SK-N-SH treated with all-trans-retinoic acid at 6 μM for 48 hours (cell line): ENCODE measurements at regions not wholly inside any gene's neighbourhood (a gene's known extent, or its start where the extent isn't known, plus 50 kb on each side); places are given as distances from the start of the nearest gene placed in this dataset.

Experiments used
- ATAC-seq: fragments of 200-7000 bp; cut with Tn5 transposase; 3 replicates; pipeline ENCODE4 v1.9.1; 2020; ENCODE audit warnings: mild to moderate bottlenecking, moderate library complexity
- ARNTL ChIP-seq: fragments of 450-650 bp; formaldehyde crosslinking; IDR thresholded peaks from 2 replicates; pipeline ENCODE4 v1.5.0; 2020; ENCODE audit warnings: low read depth, mild to moderate bottlenecking, moderate library complexity, borderline replicate concordance
- BACH2 ChIP-seq: fragments of 250-450 bp; sonication (Bioruptor Pico); IDR thresholded peaks from 2 replicates; pipeline ENCODE4 v1.9.0; 2021; ENCODE audit warnings: mild to moderate bottlenecking, borderline replicate concordance
- ESRRG ChIP-seq: fragments of 250-450 bp; sonication (Bioruptor Pico); IDR thresholded peaks from 2 replicates; pipeline ENCODE4 v1.6.1; 2021; ENCODE audit warnings: mild to moderate bottlenecking
- GLIS3 ChIP-seq: fragments of 250-450 bp; sonication (Bioruptor Pico); IDR thresholded peaks from 2 replicates; pipeline ENCODE4 v1.5.0; 2020; ENCODE audit warnings: mild to moderate bottlenecking, moderate library complexity
- ISL1 ChIP-seq: fragments of 250-450 bp; sonication (Bioruptor Pico); IDR thresholded peaks from 2 replicates; pipeline ENCODE4 v2.1.2; 2022; ENCODE audit warnings: mild to moderate bottlenecking, moderate library complexity
- OSR1 ChIP-seq: fragments of 250-450 bp; sonication (Bioruptor Pico); IDR thresholded peaks from 2 replicates; pipeline ENCODE4 v1.8.0; 2022; ENCODE audit warnings: moderate library complexity, mild to moderate bottlenecking, inconsistent platforms
- PPARA ChIP-seq: fragments of 250-450 bp; sonication (Bioruptor Pico); IDR thresholded peaks from 2 replicates; pipeline ENCODE4 v1.5.0; 2020; ENCODE audit warnings: mild to moderate bottlenecking, borderline replicate concordance
- RARB ChIP-seq: fragments of 250-450 bp; sonication (Bioruptor Pico); IDR thresholded peaks from 2 replicates; pipeline ENCODE4 v1.8.0; 2021; ENCODE audit warnings: mild to moderate bottlenecking, moderate library complexity
- SNAI2 ChIP-seq: fragments of 250-450 bp; sonication (Bioruptor Pico); IDR thresholded peaks from 2 replicates; pipeline ENCODE4 v1.5.0; 2020; ENCODE audit warnings: mild to moderate bottlenecking, moderate library complexity
- TCF4 ChIP-seq: fragments of 250-450 bp; sonication (Bioruptor Pico); IDR thresholded peaks from 2 replicates; pipeline ENCODE4 v1.8.0; 2021; ENCODE audit warnings: mild to moderate bottlenecking, moderate library complexity, borderline replicate concordance
- ZC3H10 ChIP-seq: fragments of 250-450 bp; sonication (Bioruptor Pico); IDR thresholded peaks from 2 replicates; pipeline ENCODE4 v1.5.1; 2021; ENCODE audit warnings: mild to moderate bottlenecking, moderate library complexity
- ZFP30 ChIP-seq: fragments of 450-650 bp; formaldehyde crosslinking; IDR thresholded peaks from 2 replicates; pipeline ENCODE4 v1.5.0; 2022; ENCODE audit warnings: mild to moderate bottlenecking, moderate library complexity
- ZNF565 ChIP-seq: fragments of 450-650 bp; formaldehyde crosslinking; conservative IDR thresholded peaks from 2 replicates; pipeline ENCODE4 v1.5.0; 2020; ENCODE audit warnings: low read depth, mild to moderate bottlenecking, moderate library complexity
- ZNF70 ChIP-seq: fragments of 450-650 bp; formaldehyde crosslinking; IDR thresholded peaks from 2 replicates; pipeline ENCODE4 v1.5.0; 2020; ENCODE audit warnings: mild to moderate bottlenecking, moderate library complexity
- ZNF8 ChIP-seq: fragments of 450-650 bp; formaldehyde crosslinking; IDR thresholded peaks from 2 replicates; pipeline ENCODE4 v1.5.0; 2020; ENCODE audit warnings: mild to moderate bottlenecking, moderate library complexity
- TF ChIP-seq, protein P1 (sequence below): fragments of 250-450 bp; sonication (Bioruptor Pico); IDR thresholded peaks from 2 replicates; pipeline ENCODE4 v1.5.0; 2020; ENCODE audit warnings: mild to moderate bottlenecking, moderate library complexity
- TF ChIP-seq, protein P2 (sequence below): fragments of 250-450 bp; sonication (Bioruptor Pico); IDR thresholded peaks from 2 replicates; pipeline ENCODE4 v1.5.1; 2021; ENCODE audit warnings: mild to moderate bottlenecking, moderate library complexity
- TF ChIP-seq, protein P3 (sequence below): fragments of 250-450 bp; sonication (Bioruptor Pico); IDR thresholded peaks from 2 replicates; pipeline ENCODE4 v1.8.0; 2021; ENCODE audit warnings: low read depth, mild to moderate bottlenecking, moderate library complexity, borderline replicate concordance
- TF ChIP-seq, protein P4 (sequence below): fragments of 250-450 bp; sonication (Bioruptor Pico); IDR thresholded peaks from 2 replicates; pipeline ENCODE4 v1.8.0; 2020; ENCODE audit warnings: mild to moderate bottlenecking, moderate library complexity, borderline replicate concordance
- TF ChIP-seq, protein P5 (sequence below): fragments of 250-450 bp; sonication (Bioruptor Pico); IDR thresholded peaks from 2 replicates; pipeline ENCODE4 v1.5.1; 2020; ENCODE audit warnings: low read depth, mild to moderate bottlenecking, moderate library complexity

DNA sequence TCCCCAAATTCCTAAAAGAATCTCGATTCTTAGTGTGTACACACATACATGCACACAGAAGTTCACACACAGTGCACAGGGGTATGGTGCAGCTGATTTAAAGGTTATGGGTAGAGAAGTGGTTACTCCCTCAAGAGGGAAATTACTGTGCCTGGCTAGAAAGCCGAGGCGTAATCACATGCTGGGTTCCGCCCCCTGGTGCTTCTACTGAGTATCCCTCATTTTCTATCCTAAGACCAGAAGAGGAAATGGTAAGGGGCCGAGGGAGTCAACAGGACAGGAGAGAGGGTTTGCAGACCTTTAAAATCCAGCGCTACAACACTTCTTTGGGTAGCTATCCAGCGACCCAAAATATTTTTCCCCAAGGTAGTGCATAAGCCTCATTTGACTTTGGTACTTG is 147.3 kb upstream of the TMEM196 start (continued):
- TF ChIP-seq, protein P1, sequence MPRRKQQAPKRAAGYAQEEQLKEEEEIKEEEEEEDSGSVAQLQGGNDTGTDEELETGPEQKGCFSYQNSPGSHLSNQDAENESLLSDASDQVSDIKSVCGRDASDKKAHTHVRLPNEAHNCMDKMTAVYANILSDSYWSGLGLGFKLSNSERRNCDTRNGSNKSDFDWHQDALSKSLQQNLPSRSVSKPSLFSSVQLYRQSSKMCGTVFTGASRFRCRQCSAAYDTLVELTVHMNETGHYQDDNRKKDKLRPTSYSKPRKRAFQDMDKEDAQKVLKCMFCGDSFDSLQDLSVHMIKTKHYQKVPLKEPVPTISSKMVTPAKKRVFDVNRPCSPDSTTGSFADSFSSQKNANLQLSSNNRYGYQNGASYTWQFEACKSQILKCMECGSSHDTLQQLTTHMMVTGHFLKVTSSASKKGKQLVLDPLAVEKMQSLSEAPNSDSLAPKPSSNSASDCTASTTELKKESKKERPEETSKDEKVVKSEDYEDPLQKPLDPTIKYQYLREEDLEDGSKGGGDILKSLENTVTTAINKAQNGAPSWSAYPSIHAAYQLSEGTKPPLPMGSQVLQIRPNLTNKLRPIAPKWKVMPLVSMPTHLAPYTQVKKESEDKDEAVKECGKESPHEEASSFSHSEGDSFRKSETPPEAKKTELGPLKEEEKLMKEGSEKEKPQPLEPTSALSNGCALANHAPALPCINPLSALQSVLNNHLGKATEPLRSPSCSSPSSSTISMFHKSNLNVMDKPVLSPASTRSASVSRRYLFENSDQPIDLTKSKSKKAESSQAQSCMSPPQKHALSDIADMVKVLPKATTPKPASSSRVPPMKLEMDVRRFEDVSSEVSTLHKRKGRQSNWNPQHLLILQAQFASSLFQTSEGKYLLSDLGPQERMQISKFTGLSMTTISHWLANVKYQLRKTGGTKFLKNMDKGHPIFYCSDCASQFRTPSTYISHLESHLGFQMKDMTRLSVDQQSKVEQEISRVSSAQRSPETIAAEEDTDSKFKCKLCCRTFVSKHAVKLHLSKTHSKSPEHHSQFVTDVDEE (CRISPR knock-in tag) = no peak
- TF ChIP-seq ZNF8 (CRISPR knock-in tag) (no peak), BACH2 (CRISPR knock-in tag) (no peak), ZNF565 (CRISPR knock-in tag) (no peak)
- TF ChIP-seq, protein P2, sequence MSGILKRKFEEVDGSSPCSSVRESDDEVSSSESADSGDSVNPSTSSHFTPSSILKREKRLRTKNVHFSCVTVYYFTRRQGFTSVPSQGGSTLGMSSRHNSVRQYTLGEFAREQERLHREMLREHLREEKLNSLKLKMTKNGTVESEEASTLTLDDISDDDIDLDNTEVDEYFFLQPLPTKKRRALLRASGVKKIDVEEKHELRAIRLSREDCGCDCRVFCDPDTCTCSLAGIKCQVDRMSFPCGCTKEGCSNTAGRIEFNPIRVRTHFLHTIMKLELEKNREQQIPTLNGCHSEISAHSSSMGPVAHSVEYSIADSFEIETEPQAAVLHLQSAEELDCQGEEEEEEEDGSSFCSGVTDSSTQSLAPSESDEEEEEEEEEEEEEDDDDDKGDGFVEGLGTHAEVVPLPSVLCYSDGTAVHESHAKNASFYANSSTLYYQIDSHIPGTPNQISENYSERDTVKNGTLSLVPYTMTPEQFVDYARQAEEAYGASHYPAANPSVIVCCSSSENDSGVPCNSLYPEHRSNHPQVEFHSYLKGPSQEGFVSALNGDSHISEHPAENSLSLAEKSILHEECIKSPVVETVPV = no peak
- TF ChIP-seq, protein P3, sequence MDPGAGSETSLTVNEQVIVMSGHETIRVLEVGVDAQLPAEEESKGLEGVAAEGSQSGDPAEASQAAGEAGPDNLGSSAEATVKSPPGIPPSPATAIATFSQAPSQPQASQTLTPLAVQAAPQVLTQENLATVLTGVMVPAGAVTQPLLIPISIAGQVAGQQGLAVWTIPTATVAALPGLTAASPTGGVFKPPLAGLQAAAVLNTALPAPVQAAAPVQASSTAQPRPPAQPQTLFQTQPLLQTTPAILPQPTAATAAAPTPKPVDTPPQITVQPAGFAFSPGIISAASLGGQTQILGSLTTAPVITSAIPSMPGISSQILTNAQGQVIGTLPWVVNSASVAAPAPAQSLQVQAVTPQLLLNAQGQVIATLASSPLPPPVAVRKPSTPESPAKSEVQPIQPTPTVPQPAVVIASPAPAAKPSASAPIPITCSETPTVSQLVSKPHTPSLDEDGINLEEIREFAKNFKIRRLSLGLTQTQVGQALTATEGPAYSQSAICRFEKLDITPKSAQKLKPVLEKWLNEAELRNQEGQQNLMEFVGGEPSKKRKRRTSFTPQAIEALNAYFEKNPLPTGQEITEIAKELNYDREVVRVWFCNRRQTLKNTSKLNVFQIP (CRISPR knock-in tag) = no peak

DNA sequence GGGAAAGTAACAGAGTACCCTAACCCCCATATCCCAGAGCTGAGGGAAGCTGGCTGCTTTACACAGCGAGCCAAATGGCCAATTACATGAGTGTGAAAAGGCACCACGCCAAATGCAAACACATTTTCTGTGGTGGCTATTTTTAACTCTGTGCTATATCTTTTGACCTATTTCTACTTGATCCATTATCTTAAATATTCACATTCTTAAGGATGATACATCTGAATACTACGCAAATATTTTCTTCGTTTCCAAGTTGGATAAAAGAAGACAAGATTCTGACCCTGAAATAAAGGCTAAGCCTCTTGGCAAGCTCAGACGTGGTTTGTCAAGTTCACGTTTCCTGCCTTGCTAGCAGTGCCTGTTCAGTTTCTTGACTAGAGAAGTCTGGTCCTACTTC is 146.7 kb upstream of the TMEM196 start:
- TF ChIP-seq ZNF70 (no peak), GLIS3 (CRISPR knock-in tag) (no peak), SNAI2 (no peak), ESRRG (CRISPR knock-in tag) (no peak), ZNF565 (CRISPR knock-in tag) (no peak), ZC3H10 (CRISPR knock-in tag) (no peak), OSR1 (CRISPR knock-in tag) (no peak), PPARA (no peak), ISL1 (CRISPR knock-in tag) (no peak), RARB (CRISPR knock-in tag) (no peak), ARNTL (CRISPR knock-in tag) (no peak), TCF4 (CRISPR knock-in tag) (no peak), ZNF8 (CRISPR knock-in tag) (no peak), ZFP30 (CRISPR knock-in tag) (no peak), BACH2 (CRISPR knock-in tag) (no peak)
- TF ChIP-seq, protein P4, sequence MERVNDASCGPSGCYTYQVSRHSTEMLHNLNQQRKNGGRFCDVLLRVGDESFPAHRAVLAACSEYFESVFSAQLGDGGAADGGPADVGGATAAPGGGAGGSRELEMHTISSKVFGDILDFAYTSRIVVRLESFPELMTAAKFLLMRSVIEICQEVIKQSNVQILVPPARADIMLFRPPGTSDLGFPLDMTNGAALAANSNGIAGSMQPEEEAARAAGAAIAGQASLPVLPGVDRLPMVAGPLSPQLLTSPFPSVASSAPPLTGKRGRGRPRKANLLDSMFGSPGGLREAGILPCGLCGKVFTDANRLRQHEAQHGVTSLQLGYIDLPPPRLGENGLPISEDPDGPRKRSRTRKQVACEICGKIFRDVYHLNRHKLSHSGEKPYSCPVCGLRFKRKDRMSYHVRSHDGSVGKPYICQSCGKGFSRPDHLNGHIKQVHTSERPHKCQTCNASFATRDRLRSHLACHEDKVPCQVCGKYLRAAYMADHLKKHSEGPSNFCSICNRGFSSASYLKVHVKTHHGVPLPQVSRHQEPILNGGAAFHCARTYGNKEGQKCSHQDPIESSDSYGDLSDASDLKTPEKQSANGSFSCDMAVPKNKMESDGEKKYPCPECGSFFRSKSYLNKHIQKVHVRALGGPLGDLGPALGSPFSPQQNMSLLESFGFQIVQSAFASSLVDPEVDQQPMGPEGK (CRISPR knock-in tag) = no peak
- TF ChIP-seq, protein P2 = no peak
- TF ChIP-seq, protein P1 (CRISPR knock-in tag) = no peak
- TF ChIP-seq, protein P3 (CRISPR knock-in tag) = no peak
- TF ChIP-seq, protein P5, sequence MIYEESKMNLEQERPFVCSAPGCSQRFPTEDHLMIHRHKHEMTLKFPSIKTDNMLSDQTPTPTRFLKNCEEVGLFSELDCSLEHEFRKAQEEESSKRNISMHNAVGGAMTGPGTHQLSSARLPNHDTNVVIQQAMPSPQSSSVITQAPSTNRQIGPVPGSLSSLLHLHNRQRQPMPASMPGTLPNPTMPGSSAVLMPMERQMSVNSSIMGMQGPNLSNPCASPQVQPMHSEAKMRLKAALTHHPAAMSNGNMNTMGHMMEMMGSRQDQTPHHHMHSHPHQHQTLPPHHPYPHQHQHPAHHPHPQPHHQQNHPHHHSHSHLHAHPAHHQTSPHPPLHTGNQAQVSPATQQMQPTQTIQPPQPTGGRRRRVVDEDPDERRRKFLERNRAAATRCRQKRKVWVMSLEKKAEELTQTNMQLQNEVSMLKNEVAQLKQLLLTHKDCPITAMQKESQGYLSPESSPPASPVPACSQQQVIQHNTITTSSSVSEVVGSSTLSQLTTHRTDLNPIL = no peak
- no peak for ATAC-seq
